ENCODE measurements at regions not wholly inside any gene's neighbourhood (a gene's known extent, or its start where the extent isn't known, plus 50 kb on each side); places are given as distances from the start of the nearest gene placed in this dataset.

GRCh38 chr10:47207894-47208469 lies 92.0 kb upstream of the GDF10 start:
- TF ChIP-seq CTCF (IDR thresholded peaks at IDR 0.05; ENCODE audit: low read length) (no peak), EZH2 (IDR thresholded peaks at IDR 0.05; ENCODE audit: borderline replicate concordance, low read length) (no peak)
- no peaks in the 10 kb centered on the region for H3K79me2 ChIP-seq (ENCODE audit: insufficient read depth, low read length)

GRCh38 chr10:47209466-47209865 lies 90.5 kb upstream of the GDF10 start:
- TF ChIP-seq EZH2 (IDR thresholded peaks at IDR 0.05; ENCODE audit: borderline replicate concordance, low read length) (no peak), CTCF (IDR thresholded peaks at IDR 0.05; ENCODE audit: low read length) (no peak)
- Histone ChIP-seq H4K20me1 (ENCODE audit: insufficient read depth, low read length) (no peaks in the 10 kb centered on the region), H3K4me3 (ENCODE audit: low read depth, low read length, poor library complexity, severe bottlenecking) (no peak overlapping the region), H3K9me2 (ENCODE audit: low read depth, low read length) (no peaks in the 10 kb centered on the region), H3K9ac (ENCODE audit: low read length) (no peak overlapping the region), H2AFZ (ENCODE audit: low read length) (no peak overlapping the region), H3K9me3 (ENCODE audit: low read length) (no peaks in the 10 kb centered on the region; the same call in 1 of the 2 replicates), H3K4me1 (ENCODE audit: insufficient read depth, low read length, severe bottlenecking) (peaks cover 19% of the 10 kb centered on the region), H3K27ac (ENCODE audit: low read depth, low read length, poor library complexity, severe bottlenecking) (no peak overlapping the region), H3K36me3 (ENCODE audit: insufficient read depth, low read length) (no peaks in the 10 kb centered on the region), H3F3A (ENCODE audit: insufficient read depth, low read length) (no peaks in the 10 kb centered on the region), H3K79me2 (ENCODE audit: insufficient read depth, low read length) (no peaks in the 10 kb centered on the region), H3K27me3 (ENCODE audit: insufficient read depth, low read length) (no peaks in the 10 kb centered on the region), H3K4me2 (ENCODE audit: low read length) (no peak overlapping the region)

More at GRCh38 chr10:47207894-47208469, 92.0 kb upstream of the GDF10 start:
- H3K9ac ChIP-seq (ENCODE audit: low read length), result no peak overlapping the region
- H3K27ac ChIP-seq (ENCODE audit: low read depth, low read length, poor library complexity, severe bottlenecking), result peak overlapping the region; percentile 60
- H3K4me3 ChIP-seq (ENCODE audit: low read depth, low read length, poor library complexity, severe bottlenecking), result no peak overlapping the region
- H3K27me3 ChIP-seq (ENCODE audit: insufficient read depth, low read length), result no peaks in the 10 kb centered on the region
- H3K36me3 ChIP-seq (ENCODE audit: insufficient read depth, low read length), result no peaks in the 10 kb centered on the region
- H4K20me1 ChIP-seq (ENCODE audit: insufficient read depth, low read length), result no peaks in the 10 kb centered on the region
- H3K9me3 ChIP-seq (ENCODE audit: low read length), result no peaks in the 10 kb centered on the region; the same call in 1 of the 2 replicates
- no peaks in the 10 kb centered on the region for H3F3A ChIP-seq (ENCODE audit: insufficient read depth, low read length)
- H3K4me1 ChIP-seq (ENCODE audit: insufficient read depth, low read length, severe bottlenecking), result peaks cover 19% of the 10 kb centered on the region
- no peak overlapping the region for H2AFZ ChIP-seq (ENCODE audit: low read length)
- no peak overlapping the region for H3K4me2 ChIP-seq (ENCODE audit: low read length)
- H3K9me2 ChIP-seq (ENCODE audit: low read depth, low read length), result no peaks in the 10 kb centered on the region

GRCh38 chr10:47214520-47214919 lies 85.5 kb upstream of the GDF10 start:
- Histone ChIP-seq H3K9ac (ENCODE audit: low read length) (no peak overlapping the region), H3K4me2 (ENCODE audit: low read length) (no peak overlapping the region), H2AFZ (ENCODE audit: low read length) (no peak overlapping the region), H3K27me3 (ENCODE audit: insufficient read depth, low read length) (no peaks in the 10 kb centered on the region), H3K9me3 (ENCODE audit: low read length) (no peaks in the 10 kb centered on the region; the same call in 1 of the 2 replicates), H3K79me2 (ENCODE audit: insufficient read depth, low read length) (no peaks in the 10 kb centered on the region), H3F3A (ENCODE audit: insufficient read depth, low read length) (no peaks in the 10 kb centered on the region), H3K9me2 (ENCODE audit: low read depth, low read length) (no peaks in the 10 kb centered on the region), H3K36me3 (ENCODE audit: insufficient read depth, low read length) (no peaks in the 10 kb centered on the region), H3K4me3 (ENCODE audit: low read depth, low read length, poor library complexity, severe bottlenecking) (no peak overlapping the region), H4K20me1 (ENCODE audit: insufficient read depth, low read length) (no peaks in the 10 kb centered on the region), H3K4me1 (ENCODE audit: insufficient read depth, low read length, severe bottlenecking) (no peaks in the 10 kb centered on the region), H3K27ac (ENCODE audit: low read depth, low read length, poor library complexity, severe bottlenecking) (no peak overlapping the region)
- TF ChIP-seq CTCF (IDR thresholded peaks at IDR 0.05; ENCODE audit: low read length) (no peak), EZH2 (IDR thresholded peaks at IDR 0.05; ENCODE audit: borderline replicate concordance, low read length) (no peak)
